ENCODE measurements at regions not wholly inside any gene's neighbourhood (a gene's known extent, or its start where the extent isn't known, plus 50 kb on each side); places are given as distances from the start of the nearest gene placed in this dataset.
"Not testable (repeated sequence)": the region's sequence is repeated elsewhere in the genome, so short reads cannot be mapped to it uniquely, and the experiment has no call there.

DNA sequence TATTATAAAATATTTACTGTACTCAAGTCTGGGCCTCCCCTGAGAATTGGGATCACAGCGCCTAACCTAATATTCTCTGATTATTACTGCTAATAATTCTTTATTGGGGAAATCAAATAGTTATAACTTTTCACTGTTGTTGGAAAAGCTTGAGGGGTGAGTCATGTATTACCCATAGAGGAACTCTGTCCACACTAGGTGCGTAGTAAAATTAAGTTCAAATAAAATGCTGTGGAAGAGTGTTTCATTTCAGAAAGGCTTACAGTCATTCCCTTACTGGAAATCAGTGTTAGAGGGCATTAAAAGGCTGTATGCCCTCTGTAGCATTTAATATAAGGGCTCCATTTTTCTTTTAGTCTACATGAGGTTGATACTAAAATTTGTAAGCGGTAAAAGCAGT lies 135.0 kb upstream of the NFIA start:
- no peaks in the 10 kb centered on the region for H3K4me1 Mint-ChIP-seq
- H3K27ac Mint-ChIP-seq = no peak overlapping the region
- H3K4me3 Mint-ChIP-seq = no peak overlapping the region
- no peaks in the 10 kb centered on the region for H3K9me3 Mint-ChIP-seq
- peaks cover 6% of the 10 kb centered on the region for H3K27me3 Mint-ChIP-seq
- DNase-seq = no peak
- no peaks in the 10 kb centered on the region for H3K36me3 Mint-ChIP-seq

DNA sequence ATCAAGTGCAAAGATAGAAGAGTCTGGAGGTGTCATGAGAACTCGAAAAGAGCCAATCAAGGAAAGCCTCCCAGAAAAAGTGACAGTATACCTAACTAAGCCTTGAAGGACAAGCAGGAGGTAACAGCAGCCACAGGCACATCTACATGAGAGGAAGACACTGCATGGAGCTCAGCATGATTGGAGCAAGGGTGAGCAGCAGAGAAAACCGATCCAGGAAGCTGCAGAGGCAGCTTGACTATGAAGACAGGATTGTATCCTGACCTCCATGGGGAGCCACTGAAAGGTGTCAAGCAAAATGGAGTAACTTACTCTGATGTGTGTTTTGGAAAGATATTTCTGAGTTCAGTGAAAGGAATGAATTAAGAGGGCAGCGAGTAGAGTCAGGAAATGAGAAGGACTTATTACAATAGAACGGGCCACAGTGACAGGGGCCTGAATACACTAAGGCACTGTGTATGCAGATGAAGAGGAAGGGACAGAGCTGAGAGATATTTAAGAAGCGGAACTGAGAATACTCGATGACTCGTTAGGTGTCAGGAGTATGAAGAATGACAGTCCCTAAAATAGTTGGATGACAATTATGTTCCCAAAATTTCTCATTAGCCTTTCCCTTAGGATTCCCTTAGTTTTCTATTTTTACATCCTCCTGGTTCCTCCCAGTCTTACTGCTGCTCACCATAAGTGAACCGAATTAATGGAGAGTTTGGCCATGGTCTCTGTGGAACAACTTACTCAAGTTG lies 139.3 kb upstream of the NFIA start:
- peaks cover under 1% of the 10 kb centered on the region for H3K4me1 Mint-ChIP-seq
- H3K9me3 Mint-ChIP-seq = no peaks in the 10 kb centered on the region
- H3K27ac Mint-ChIP-seq = no peak overlapping the region
- no peak for DNase-seq
- peaks cover under 1% of the 10 kb centered on the region for H3K27me3 Mint-ChIP-seq
- H3K36me3 Mint-ChIP-seq = no peaks in the 10 kb centered on the region
- no peak overlapping the region for H3K4me3 Mint-ChIP-seq

DNA sequence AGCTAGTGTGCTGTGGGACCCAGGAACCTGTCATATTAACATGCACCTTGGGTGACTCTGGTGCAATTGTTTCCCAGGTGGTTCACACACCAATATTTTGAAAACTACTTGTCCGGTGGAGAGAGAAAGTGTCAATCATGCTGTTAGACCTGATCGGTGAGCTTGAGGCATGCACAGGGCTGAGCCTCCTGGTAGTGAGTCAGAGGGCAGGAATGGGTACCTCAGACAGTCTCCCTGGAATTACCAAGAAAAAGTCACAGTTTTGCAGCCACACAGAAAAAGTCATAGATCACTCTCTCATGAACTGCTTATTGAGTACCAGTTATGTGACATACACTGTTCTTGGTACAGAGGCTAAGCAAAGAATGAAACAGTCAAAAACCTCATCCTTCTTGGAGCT lies 140.1 kb upstream of the NFIA start:
- Mint-ChIP-seq H3K4me3 (no peak overlapping the region), H3K4me1 (peaks cover 2% of the 10 kb centered on the region), H3K27me3 (no peaks in the 10 kb centered on the region), H3K9me3 (no peaks in the 10 kb centered on the region), H3K36me3 (no peaks in the 10 kb centered on the region), H3K27ac (no peak overlapping the region)
- DNase-seq = no peak

DNA sequence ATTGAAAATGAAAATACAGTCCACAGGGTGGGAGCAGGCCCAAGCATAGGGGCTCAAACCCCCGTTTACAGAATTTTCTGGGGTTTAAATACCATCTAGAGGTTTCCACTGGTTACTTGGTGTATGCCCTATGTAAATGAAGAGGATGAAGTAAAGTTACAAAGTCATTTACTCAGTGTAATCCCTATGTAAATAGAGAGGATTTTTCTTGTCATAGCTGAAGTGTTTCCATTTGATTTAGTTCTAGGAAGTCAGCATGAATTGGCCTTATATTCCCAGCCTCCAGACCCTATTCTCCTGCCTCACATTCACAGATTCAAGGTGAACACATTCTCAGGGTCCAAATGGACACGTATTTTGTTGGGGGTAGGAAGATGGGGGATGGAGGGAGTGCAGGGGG lies 141.7 kb upstream of the NFIA start:
- H3K27ac Mint-ChIP-seq, H3K4me3 Mint-ChIP-seq, H3K36me3 Mint-ChIP-seq, H3K4me1 Mint-ChIP-seq, H3K27me3 Mint-ChIP-seq, H3K9me3 Mint-ChIP-seq, DNase-seq: not testable (repeated sequence)

DNA sequence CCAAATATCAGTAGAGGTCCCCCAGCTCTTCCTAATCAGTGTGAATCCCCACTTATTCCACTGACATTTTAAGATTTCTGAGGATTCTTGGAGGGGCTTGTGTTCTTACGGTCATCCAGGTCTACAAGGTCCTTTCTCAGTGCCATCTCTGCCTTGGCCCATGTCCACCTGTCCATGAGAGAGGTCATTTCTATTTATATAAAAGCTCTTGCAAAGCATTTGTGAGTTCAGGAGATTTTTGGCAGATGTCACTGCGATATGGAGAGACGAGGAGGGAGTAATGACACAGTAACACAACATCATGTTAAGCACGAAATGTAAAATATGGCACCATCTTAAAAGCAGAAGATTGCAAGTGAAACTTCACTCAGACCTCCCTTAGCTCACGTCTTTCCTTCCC lies 144.6 kb upstream of the NFIA start:
- no peak for DNase-seq
- Mint-ChIP-seq H3K27me3 (no peaks in the 10 kb centered on the region), H3K9me3 (no peaks in the 10 kb centered on the region), H3K36me3 (no peaks in the 10 kb centered on the region), H3K4me1 (peaks cover 2% of the 10 kb centered on the region), H3K27ac (no peak overlapping the region), H3K4me3 (no peak overlapping the region)

DNA sequence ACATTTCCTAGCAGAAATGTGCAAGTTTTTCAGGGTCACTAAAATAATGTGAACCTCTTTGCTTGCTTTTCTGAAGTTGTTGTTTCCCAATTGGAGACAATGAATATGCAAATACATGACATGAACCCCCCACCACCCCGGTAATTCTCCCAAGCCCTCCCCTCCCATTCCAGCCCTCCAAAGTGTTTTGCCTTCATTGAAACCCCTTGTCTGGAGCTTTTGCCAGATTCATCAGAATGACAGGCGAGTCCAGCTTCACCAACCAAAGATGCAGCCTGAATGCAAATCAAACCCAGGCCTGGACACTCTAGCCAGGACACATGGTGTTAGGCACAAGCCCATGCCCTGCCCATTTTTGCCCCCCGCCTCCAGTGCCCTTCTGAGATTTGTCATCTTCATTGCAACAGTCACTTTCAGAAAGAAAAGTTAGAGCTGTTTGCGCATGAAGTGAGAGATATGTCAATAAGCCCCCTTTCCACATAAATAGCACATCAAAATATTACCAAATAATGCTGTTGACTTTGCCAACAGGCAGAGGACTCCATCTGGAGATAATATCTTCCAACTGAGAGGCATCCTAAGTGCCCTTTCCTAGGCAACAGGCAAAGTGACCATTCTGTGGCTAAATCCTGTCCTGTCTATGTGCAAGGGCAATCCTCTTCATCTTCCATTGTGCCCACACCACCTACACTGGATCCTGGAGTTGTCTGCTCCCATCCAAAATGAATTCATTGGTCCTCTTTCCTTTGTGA lies 145.6 kb upstream of the NFIA start:
- DNase-seq = no peak
- H3K27me3 Mint-ChIP-seq = no peaks in the 10 kb centered on the region
- no peaks in the 10 kb centered on the region for H3K36me3 Mint-ChIP-seq
- peaks cover 2% of the 10 kb centered on the region for H3K4me1 Mint-ChIP-seq
- H3K4me3 Mint-ChIP-seq = no peak overlapping the region
- no peak overlapping the region for H3K27ac Mint-ChIP-seq
- no peaks in the 10 kb centered on the region for H3K9me3 Mint-ChIP-seq

DNA sequence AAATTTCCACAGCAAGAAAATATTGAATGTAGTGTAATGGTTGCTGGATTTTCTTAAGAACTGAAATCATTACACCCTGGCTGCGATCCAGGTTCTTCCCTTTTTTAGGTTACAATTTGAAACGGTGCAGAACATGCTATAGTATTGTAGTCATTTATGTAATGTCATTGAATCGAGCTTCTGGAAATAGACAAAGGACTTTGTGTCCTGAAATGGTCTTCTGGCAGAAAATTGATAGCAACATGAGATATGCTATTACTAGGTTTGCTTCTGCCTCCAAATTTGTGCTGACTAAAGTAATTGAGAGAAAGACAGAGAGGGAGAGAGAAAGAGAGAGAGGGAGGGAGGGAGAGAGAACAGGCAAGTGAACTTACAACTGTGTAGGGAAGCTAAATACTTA lies 146.2 kb upstream of the NFIA start:
- Mint-ChIP-seq H3K36me3 (no peaks in the 10 kb centered on the region), H3K27me3 (no peaks in the 10 kb centered on the region), H3K4me3 (no peak overlapping the region), H3K4me1 (peaks cover 2% of the 10 kb centered on the region), H3K9me3 (no peaks in the 10 kb centered on the region), H3K27ac (no peak overlapping the region)
- DNase-seq = no peak

DNA sequence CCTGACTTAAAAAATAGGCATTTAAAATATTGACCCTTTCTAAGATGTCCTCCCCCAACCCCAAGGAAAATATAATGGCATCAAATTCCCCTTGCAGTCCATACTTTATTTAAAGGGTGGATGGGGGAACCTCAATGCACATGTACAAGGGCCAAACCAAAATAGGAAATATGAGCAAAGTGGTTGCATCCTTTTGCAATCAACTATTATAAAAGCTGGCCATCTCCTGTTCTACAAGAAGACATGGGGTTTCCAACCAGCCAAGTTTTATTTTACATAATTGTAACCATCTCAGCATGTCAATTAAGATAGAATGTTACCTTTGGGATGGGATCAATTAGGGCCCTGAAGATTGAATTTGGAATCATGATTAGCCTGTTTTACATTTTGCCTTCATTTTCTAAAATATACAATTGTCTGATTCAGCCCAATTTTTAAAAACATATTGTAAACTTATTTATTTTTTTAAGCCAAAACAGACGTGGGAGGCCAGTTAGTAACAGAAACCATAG lies 146.7 kb upstream of the NFIA start:
- no peaks in the 10 kb centered on the region for H3K9me3 Mint-ChIP-seq
- DNase-seq = no peak
- no peaks in the 10 kb centered on the region for H3K27me3 Mint-ChIP-seq
- no peaks in the 10 kb centered on the region for H3K36me3 Mint-ChIP-seq
- H3K4me1 Mint-ChIP-seq = peaks cover 2% of the 10 kb centered on the region
- H3K4me3 Mint-ChIP-seq = no peak overlapping the region
- no peak overlapping the region for H3K27ac Mint-ChIP-seq

DNA sequence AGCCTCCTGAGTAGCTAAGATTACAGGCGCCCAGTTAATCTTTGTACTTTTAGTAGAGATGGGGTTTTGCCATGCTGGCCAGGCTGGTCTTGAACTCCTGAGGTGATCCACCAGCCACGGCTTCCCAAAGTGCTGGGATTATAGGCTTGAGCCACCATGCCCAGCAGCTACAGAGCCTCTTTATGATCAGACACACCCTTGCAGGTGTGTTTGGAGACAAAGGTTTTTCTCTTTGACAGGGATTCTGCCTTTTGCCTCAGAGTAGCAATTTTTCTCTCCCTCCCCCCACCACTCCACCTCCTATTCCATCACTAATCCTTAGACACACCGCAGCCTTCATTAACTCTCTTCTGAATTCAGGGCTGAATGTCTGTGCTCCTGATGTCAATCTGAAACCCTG lies 152.2 kb upstream of the NFIA start:
- Mint-ChIP-seq H3K4me3 (no peak overlapping the region), H3K36me3 (no peaks in the 10 kb centered on the region), H3K27ac (no peak overlapping the region), H3K27me3 (no peaks in the 10 kb centered on the region), H3K4me1 (no peaks in the 10 kb centered on the region), H3K9me3 (no peaks in the 10 kb centered on the region)
- DNase-seq = no peak

DNA sequence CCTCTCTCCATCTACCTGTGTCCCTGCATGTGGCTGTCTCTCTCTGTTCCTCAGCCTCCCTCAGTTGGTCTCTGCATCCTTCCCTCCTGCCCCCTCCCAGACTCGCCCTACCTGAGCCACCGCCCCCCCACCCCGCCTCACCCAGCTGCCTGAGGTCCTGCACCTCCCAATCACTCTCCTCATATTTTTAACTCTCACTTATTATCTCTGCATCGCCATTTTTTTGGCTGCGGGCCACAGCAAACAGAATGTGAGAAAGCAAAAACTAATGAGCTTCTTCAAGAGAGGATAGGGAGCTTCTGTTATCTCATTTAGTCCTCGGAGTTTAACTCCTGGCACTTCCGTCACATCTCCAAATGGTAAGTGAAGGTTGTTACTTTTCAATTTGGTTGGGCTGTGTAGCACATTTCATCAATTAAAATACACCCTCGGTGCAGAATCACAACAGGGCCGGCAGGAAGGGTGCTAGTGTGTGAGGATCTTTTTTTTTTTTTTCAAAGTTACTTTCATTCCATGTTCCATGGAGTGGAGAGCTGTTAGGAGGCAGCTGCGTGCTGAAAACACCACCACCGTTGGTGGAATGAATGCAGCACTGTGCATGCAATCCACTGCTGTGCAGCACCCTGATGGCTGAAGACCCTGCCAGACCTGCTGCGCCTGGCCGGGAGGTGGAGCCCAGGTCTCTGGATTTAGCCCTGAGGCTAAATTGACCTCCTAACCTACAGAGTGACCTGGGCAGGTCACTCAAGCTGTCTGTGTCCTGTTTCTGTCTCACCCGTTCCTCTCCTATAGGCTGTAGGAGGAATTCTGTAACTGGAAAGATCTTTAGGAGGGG lies 157.2 kb upstream of the NFIA start:
- no peaks in the 10 kb centered on the region for H3K36me3 Mint-ChIP-seq
- H3K9me3 Mint-ChIP-seq = no peaks in the 10 kb centered on the region
- H3K27me3 Mint-ChIP-seq = no peaks in the 10 kb centered on the region
- H3K4me1 Mint-ChIP-seq = no peaks in the 10 kb centered on the region
- H3K27ac Mint-ChIP-seq = no peak overlapping the region
- DNase-seq = no peak
- no peak overlapping the region for H3K4me3 Mint-ChIP-seq

DNA sequence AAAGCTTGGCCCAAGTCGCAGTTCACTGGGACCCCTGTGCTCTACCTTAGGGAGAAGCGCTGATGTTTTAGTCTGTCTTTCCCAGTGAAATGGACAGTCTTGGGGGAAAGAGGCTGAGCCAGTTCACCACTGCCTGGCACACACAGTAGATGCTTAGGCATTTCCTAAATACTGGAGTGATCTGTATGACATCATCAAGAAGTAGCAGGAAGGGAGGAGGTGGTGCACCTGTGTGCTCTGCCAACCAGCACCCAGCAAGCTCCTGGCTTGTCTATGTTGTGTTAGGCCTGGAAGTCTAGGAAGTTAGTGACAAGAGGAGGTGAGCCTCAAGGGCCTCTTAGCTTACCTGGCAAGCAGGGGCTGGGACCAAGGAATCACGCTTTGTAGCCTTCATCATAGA lies 158.2 kb upstream of the NFIA start:
- H3K9me3 Mint-ChIP-seq = no peaks in the 10 kb centered on the region
- H3K27ac Mint-ChIP-seq = no peak overlapping the region
- H3K4me3 Mint-ChIP-seq = no peak overlapping the region
- no peaks in the 10 kb centered on the region for H3K27me3 Mint-ChIP-seq
- no peak for DNase-seq
- H3K36me3 Mint-ChIP-seq = no peaks in the 10 kb centered on the region
- H3K4me1 Mint-ChIP-seq = no peaks in the 10 kb centered on the region

DNA sequence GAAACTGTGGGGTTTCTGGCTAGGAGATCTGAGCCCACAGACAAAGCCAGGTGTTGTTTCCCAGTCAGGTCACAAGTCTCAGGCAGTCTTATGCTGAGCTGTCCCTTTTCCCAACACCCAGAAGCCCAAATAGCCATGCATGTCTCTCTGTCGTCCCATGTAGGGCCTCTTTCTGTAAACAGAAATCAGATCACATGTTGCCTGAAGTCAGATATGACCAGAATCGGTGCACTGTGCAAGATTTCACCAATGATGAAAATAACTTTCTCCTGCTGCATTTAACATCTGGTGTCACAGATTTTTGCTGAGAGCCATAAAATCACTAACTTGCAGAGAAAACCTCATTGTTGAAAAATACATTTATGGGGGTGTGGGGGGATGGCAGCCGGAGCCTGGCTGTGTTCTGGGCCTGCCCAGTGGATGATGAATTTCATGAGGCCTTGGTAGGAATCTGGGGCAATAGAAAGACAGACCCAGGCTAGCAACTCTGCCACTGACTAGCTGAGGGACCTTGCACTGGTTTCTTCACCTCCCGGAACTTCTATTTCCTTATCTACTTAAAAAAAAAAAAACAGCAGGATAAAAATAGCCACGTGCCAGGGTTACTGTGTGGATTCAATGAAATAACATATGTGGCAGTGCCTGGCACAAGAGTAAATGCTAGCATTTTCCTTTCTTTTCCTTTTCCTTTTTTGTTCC lies 158.8 kb upstream of the NFIA start:
- no peaks in the 10 kb centered on the region for H3K27me3 Mint-ChIP-seq
- no peaks in the 10 kb centered on the region for H3K4me1 Mint-ChIP-seq
- no peaks in the 10 kb centered on the region for H3K9me3 Mint-ChIP-seq
- H3K4me3 Mint-ChIP-seq = no peak overlapping the region
- H3K36me3 Mint-ChIP-seq = no peaks in the 10 kb centered on the region
- no peak for DNase-seq
- no peak overlapping the region for H3K27ac Mint-ChIP-seq

DNA sequence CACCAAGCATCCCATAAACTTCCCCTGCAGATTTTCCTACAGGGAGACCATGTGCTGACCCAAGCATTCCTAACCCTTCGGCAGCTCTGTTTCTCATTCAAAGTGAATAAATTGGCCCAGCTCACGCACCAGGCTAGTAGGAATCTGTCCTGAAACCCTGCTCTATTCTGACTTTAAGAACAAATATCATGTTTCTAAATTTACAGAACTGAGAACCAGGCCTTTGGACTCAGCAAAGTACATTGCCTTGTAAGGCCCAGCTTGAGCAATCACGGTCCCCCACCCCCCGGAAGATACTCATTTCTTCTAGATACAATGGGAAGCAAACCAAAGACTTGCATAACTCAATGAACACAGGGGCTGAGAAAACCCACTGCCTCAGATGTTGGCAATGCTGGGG lies 160.1 kb upstream of the NFIA start:
- H3K27ac Mint-ChIP-seq = no peak overlapping the region

DNA sequence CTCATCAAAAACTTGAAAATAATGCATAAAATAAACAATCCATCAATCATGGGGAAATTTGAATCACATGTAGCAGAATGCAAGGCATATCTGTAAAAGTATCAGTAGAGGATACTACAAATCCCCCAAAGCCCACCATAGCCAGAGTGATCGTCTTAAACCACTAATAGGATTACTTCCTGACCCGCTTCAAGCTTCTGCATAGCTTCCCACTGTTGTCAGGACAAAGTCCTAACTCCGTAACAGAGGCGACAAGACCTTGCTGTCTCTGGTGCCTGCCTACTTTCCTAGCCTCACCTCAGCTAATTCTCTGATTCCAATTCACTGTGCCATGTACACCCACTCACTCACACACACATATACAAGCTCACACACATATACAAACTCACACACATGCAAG lies 161.2 kb upstream of the NFIA start:
- no peak overlapping the region for H3K4me3 Mint-ChIP-seq

More for the DNA sequence above, 160.1 kb upstream of the NFIA start:
- H3K36me3 Mint-ChIP-seq = no peaks in the 10 kb centered on the region
- H3K4me3 Mint-ChIP-seq = no peak overlapping the region
- no peak for DNase-seq
- H3K27me3 Mint-ChIP-seq = no peaks in the 10 kb centered on the region
- H3K9me3 Mint-ChIP-seq = no peaks in the 10 kb centered on the region
- no peaks in the 10 kb centered on the region for H3K4me1 Mint-ChIP-seq

DNA sequence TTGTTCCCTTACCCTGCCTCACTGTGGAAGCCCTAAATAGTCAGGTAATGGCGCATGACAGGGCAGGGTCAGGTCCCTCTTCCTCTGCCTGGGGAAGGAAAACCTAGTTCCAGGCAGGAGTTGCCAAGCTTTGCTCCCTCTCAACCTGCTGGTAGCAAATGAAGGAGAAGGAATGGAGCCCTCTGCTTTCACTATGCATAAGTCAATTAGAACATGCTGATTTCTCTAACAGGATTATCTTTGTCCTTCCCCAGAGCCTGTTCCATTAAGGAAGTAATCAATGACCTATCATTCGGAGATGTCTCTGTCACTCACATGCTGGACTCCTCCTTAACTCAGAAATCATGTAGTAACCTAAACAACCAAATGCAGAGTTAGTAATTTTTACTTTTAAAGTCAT lies 161.8 kb upstream of the NFIA start:
- Mint-ChIP-seq H3K4me3 (no peak overlapping the region), H3K9me3 (no peaks in the 10 kb centered on the region), H3K4me1 (no peaks in the 10 kb centered on the region), H3K27ac (no peak overlapping the region), H3K36me3 (no peaks in the 10 kb centered on the region), H3K27me3 (no peaks in the 10 kb centered on the region)
- DNase-seq = no peak

More for the DNA sequence above, 161.2 kb upstream of the NFIA start:
- H3K27ac Mint-ChIP-seq = no peak overlapping the region
- H3K27me3 Mint-ChIP-seq = no peaks in the 10 kb centered on the region
- H3K36me3 Mint-ChIP-seq = no peaks in the 10 kb centered on the region
- no peak for DNase-seq
- no peaks in the 10 kb centered on the region for H3K4me1 Mint-ChIP-seq
- H3K9me3 Mint-ChIP-seq = no peaks in the 10 kb centered on the region
